COLO668 (cell line): ENCODE measurements at regions not wholly inside any gene's neighbourhood (a gene's known extent, or its start where the extent isn't known, plus 50 kb on each side); places are given as distances from the start of the nearest gene placed in this dataset.

ENCODE experiments used
- DNase-seq: peaks from one replicate; lab custom pipeline; 2025; ENCODE audit not compliant: unreplicated experiment; lab: John Stamatoyannopoulos, UW

DNA sequence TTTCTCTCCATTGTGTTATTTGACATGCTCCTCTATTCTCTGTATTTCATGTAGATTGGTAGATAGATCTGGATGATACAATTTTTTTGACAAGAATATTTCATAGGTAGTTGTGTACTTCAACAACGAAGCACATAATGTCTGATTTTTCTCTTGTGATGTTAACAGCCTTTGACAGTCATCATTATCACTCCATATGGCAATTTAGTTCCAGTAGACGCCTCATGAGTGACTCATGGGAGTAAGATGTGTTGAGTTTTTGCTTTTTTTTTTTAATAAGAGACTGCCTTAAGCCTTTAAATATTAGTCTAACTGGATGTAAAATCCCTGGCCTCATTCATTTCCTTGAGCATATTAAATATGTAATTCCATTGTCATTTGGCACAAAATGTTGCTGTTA, 123.5 kb upstream of the ZNF32 start:
- no peak for DNase-seq

DNA sequence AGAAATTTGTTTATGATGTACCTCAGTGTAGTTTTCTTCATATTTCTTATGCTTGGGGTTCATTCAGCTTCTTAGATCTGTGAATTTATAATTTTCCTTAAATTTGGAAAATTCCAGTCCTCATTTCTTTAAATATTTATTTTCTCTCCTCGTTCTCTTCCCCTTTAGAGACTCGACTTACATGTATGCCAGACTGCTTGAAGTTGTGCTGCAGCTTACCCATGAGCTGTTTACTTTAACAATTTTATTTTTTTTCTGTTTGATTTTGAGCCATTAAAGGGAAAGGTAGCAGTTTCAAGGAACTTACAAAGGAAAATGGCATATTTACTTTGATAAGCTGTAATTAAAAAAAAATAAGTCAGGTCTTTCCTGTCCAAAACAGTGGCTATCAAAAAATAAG, 123.0 kb upstream of the ZNF32 start:
- DNase-seq, result no peak

DNA sequence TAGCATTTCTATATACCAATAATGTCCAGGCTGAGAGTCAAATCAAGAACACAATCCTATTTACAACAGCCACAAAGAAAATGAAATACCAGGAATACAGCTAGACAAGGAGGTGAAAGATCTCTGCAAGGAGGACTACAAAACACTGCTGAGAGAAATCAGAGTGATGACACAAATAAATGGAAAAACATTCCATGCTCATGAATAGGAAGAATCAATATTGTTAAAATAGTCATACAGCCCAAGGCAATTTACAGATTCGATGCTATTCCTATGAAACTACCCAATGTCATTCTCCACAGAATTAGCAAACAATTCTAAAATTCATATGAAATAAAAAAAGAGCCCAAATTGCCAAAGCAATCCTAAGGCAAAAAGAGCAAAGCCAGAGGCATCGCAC, 116.8 kb upstream of the ZNF32 start:
- no peak for DNase-seq

DNA sequence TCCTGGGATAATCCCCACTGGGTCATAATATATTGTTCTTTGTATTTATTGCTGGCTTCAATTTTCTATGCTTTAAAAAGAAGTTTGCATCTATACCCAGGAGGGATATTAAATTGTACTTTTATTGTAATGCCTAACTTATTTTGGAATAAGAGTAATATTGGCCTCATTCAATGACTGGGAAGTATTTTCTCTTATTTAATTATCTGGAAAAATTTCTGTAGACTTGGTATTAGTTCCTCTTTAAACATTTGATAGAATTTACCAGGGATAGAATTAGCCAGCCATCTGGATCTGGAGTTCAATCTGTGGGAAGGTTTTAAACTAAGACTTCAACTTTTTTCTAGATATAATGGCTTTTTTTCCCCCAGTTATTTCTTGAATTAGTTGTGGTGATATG, 115.2 kb upstream of the ZNF32 start:
- DNase-seq, result no peak

DNA sequence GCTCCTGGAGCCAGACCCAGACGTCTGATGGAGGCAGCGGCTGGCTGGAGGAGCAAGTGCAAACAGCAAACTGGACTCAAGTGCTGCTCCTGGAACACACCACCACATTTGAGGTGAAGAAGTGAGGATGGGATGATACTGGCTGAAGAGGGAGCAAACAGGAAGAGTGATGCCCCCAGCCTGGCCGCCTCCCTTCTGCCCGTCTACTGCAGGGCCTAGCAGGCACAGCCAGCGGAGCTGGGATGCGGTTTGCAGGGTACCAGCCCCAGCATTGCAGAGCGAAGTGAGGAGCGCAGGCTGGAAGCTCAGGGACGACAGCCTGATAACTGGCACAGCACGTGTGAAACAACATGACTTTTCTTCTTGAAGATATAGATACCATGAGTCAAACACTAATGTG, 111.8 kb upstream of the ZNF32 start:
- DNase-seq, result no peak

DNA sequence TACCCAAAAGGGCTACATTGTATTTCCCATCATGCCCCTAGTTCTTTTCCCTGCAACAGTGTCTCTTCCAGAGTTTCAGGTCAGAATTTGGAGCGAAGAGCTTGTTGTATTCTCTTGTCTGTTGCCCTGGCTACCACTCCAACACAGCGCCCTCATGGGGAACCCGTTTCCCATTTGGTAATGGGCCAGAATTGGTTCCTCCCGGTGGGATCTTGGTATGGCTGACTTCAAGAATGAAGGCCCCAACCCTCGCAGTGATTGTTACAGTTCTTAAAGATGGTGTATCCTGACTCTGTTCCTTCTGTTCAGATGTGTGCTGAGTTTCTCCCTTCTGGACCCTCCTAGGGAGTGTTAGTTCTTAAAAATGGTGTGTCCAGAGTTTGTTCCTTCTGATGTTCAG, 110.5 kb upstream of the ZNF32 start:
- DNase-seq, result no peak

DNA sequence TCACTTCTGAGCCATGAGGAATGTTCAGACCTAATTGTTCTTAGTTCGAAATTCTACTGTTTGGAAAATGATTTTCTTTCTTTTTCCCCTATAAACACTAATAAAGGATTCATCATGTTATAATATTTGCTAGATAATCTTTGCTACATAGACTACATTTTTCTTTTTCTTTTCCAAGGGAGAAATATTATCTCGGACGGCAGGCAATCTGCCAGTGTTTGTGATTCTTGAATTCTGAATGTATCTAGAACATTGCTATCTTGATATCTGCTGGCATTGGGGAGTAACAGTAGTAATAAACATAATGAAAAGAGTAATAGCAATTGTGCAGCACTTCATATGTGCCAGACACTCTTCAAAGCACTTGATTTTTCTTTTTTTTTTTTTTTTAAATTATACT, 107.7 kb upstream of the ZNF32 start:
- no peak for DNase-seq

DNA sequence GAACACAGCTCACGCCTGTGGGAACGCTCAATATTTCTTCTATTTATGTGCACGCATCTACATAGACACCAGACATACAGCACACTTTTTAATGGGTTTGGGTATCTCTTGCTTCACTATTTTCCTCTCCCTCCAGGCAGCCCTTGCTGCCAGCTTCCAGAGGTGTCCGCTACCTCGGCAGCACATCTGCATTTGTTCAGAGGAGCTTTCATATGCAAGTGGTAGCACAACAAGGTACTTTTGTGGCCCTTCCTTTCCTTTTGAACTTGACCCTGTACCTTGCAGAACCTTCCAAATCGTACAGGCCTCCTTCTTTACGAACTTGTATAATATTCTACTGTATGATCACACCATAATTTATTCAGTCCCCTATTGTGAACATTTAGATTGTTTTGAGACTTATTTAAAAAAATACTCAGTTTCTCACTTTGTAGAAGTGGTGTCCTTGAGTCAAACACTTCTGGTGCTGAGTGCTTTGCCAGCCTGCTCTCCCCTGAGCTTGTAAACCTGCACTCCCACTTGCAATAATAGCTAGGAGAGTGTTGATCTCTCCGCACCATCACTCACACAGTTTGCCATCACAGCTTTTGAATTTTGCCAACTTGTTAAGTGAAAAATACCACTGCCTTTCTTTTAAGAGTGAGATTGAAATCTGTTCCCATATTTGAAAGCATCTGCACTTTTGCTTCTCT, 106.0 kb upstream of the ZNF32 start:
- DNase-seq, result no peak

DNA sequence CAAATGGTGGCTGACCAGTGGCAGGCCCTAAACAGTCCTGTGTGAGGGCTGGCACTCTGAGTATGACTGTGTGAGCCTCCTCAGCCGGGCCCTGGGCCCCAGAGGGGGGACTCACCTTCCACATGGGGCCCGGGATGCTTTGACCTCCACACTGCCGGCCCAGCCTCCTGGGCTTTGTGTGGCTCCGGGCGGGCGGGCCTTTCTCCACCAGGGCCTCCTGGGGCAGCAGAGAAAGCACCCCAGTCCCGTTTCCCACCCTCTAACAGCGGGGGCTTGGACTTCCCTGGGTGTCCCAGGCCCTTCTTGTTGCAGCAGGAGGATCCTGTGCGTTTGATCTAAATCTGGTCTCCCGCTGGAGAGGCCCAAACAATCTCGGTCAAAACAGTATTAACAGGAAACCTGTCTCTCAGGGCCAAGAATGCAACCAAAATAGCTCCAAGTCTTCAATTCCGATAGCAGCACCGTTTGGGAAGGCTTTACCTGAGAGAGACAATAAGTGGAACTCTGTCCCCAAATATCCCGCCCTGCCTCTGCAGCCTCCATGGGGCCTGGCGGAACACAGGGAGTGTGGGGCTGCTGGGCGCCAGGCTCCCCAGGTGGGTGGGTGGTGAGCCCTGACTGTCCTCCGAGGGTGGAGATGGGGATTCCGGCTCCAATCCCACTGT, 104.8 kb upstream of the ZNF32 start:
- DNase-seq, result no peak

DNA sequence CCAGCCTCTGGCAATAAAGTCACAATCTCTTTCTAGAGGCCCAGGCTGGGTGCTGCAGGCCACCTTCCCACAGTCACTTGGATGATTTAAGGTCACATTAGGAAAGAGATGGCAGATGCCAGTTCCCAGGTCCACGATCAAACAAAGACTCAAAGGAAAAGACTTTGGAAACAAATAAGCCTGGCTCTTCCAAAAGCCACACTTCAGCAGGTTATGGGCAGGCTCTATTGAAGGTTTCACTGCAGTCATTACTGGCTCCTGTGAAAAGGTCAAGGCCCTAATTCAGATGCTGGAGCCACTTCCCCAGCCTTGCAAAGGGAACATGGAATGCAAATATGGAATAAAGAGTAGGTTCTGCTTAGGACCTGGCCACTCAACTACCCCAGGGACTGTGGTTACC, 104.0 kb upstream of the ZNF32 start:
- no peak for DNase-seq

DNA sequence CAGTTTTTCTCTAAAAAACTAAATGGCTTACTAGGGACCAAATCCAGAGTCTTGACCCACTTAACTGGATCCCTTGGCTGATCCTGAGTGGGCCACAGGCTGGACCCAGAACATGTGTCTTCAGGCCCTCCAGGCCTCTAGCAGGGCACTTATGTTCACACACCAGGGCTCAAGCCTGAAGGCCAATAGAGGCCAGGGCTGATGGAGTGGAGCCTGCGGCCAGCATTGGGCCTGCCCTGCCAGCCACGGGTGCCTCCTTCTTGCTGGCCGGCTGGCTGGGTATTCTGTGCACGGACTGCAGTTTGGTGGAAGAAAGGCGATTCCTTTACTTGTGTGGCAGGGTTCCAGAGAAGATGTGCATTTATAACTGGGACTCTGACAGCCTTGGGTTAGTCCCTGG, 103.0 kb upstream of the ZNF32 start:
- DNase-seq, result no peak

DNA sequence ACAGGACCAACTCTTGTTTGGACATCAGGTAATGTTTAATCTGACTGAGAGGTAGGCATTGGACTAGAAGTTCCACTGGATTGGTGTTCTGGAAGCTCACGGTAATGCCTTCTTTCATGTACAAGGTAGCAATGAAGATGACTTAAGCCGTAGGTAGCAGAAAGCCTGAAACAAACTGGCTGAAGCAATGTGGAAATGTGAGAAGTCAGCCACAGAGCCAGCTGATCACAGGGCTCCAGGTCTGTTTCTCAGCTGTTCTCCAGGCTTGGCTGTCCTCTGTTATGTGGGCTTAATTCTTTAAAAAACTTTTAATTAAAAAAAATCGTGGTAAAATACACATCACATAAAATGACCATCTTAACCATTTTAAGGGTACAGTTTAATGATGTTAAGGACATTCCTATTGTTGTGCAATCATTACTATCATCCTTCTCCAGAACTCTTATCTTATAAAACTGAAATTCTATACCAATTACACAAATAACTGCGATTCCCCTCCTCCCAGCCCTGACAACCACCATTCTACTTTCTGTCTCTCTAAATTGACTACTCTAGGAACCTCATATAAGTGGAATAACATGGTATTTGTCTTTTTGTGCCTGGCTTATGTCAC, 101.4 kb upstream of the ZNF32 start:
- DNase-seq, result no peak

DNA sequence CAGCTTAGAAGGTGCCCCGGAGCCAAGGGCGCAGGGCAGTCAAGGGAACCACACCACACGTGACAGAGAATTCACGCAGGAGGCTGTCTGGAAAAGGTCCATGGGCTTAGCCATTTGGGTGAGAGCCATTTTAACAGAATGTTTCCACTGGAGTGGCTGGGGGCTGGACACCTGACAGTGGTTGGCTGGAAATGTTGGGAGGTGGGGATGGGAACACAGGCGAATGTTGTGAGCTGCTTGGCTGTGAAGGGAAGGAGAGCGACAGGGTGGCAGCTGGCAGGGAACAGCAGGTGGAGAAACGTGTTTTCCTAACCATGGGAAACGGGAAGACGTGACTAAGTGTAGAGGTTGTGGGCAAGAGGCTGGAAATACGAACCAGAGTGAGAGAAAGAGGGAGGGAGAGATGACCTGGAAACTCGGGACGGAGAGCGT, 100.5 kb upstream of the ZNF32 start:
- DNase-seq, result no peak

DNA sequence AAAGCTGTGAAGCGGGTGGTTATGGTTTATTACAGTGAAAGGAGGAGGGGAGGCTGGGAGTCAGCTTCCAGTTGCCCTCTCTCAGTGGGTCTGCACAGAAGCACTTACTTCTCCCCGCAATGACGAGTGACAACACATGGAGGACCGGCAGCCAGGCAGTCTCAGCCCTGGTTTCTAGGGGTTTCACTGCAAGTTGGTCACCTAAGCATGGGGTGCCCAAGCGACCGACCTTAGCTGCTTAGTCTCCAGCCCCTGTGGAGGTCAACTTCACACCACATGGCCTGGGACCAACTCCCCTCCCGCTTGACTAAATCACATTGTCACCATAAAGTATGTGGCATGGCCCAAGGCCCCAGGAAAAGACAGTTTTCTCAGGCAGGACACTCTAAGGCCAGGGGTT, 99.9 kb upstream of the ZNF32 start:
- no peak for DNase-seq

DNA sequence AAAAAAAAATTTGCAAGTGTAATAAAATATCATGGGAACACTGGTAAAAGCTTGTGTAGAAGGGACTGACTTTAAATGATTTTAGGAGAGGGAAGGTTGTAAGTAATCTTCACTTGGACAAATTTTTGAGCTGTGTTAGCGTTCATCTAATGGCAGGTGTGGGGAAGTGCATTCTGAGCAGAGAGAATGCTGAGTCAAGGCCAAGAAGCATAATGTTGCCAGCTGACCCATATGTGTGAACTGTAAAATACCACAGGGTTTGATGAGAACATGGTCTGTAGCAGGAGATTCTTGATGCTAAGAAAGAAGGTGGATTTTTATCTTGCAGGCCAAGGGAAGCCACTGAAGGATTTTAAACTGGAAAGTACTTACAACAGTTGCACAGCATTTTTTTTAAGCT, 98.2 kb upstream of the ZNF32 start:
- DNase-seq, result no peak

DNA sequence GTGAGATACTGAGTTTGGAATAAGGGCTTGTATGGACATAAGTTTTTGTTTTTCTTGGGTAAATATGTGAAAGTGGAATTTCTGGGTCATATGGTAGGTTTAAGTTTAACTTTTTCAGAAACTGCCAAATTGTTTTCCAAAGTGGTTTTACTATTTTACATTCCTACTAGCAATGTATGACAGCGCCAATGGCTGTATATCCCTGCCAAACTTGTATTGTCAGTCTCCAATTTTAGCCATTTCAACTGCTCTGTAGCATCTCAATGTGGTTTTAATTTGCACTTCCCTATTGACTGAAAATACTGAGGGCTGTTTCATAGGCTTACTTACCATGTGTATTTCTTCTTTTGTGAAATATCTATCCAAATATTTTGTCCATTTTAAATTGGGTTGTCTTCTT, 90.5 kb upstream of the ZNF32 start:
- DNase-seq, result no peak

DNA sequence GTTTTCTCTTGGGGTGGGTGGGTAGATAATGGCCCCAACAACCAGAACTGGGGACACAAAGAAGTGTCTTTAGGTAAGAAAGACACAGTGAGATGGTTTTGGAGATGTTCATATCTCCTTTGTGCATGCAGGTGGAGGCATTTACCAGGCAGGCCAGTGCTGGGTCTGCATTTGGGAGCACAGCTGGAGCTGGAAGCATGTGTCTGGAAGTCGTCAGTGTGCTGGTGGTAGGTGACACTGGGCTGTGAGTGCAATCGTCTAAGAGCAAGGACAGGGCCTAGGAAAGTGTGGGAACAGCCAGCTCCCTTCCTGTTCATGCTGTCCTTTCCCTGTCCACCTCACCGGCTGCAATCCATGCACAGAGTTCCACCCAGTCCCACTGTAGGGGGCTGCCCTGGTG, 88.3 kb upstream of the ZNF32 start:
- DNase-seq, result no peak

DNA sequence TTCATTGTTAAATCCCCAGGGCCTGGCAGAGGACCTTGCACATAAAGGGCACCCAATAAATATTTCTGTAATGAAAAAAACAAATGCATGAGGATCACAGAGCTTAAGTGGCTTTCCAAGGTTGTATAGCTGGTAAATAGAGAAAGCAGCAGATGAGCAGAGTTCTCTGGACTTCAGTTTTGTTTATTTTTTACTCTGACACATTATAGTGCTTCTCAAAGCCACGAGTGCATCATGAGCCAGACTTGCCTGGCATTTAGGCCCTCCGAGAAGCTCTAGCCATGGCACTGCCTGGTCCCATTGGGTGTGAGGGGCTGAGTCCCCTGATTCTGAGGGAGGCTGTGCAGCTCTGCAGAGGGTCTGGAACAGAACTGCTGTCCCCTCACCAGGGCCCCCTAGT, 87.2 kb upstream of the ZNF32 start:
- no peak for DNase-seq

DNA sequence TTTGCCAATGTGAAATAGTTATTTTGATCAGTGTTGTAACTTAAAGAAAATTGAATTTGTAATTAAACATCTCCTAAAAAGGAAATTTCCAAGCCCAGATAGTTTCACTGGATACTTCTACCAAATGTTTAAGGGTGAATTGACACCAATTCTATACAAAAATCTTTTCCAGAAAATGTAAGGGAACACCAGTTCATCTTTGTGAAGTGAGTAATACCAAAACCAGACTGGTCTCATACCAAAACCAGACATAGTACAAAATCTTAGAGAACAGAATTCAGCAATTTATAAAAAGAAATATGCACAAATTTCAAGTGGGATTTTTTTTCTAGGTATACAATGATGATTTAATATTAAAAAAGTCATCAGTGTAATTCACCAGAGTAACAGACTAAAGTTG, 86.0 kb upstream of the ZNF32 start:
- no peak for DNase-seq

DNA sequence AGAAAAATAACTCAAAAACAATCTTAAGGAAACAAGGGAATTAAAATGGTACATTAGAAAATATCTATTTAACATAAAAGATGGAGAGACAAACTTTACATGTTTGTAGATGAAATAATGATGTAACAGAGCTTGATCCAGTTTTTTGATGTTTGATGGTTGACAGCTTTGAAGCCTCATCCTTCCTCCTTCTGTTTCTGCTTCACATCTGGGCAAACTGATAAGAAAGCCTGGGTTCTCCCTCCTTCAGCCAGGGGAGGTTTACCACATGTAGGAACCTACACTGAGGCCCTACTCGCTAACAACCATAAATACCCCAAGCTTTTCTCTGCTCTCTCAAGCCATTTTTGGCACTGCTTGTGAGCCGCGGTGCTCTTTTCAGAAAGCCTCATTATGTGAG, 82.8 kb upstream of the ZNF32 start:
- DNase-seq, result no peak

DNA sequence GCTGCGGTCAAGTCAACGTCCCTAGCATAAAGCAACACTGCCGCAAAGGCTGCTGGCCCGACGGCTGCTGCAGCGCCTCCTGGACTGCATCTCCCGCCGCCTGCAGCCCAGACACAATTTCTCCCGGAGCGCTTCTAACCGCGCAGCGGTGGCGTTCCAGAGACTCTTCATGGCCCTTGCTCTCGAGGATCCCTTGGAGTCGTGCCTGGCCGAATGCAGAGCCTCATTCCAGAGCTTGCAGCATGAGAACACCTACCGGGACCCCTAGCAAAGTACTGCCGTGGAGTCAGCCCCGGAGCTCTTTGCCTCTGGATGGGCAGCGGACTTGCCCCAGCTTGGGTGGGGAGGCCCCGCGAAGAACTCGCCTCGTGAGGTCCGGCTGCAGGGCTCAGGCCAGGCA, 79.7 kb upstream of the ZNF32 start:
- no peak for DNase-seq

DNA sequence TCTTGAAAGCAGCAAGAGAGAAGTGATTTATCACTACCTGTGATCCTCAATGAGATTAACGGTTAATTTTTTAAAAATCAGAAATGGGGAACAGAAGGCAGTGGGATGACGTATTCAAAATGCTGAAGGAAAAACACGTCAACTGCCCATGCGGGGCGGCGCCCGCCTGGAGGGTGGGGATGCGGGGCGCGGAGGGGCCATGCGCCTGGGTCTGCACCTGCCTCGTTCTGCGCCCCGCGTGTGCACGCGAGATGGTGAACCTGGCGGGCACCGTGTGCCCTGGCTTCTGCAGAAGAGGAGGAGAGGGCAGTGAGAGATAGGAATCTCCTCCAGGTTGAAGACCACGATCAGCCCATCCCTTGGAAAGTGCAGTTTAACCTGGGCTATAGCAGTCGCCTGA, 79.3 kb upstream of the ZNF32 start:
- DNase-seq, result no peak

DNA sequence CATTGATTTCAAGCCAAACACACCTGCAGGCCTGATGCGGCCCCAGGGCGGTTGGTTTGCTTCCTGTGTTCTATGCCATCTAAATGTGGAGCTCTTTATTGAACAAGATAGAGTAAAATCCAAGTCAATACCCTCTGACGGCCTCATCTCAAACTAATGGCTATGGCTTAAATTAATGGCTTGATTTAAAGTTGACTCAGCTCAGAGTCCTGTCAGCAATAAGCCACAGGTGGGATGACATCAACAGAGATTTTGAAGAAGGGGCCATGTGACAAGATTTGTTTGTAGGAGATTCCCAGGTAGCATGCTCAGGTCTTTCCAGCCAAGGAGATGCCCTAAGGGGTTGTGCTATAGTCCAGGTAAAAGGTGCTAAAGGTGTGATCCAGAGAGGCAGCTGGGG, 66.7 kb upstream of the ZNF32 start:
- no peak for DNase-seq
